ENCODE measurements at regions not wholly inside any gene's neighbourhood (a gene's known extent, or its start where the extent isn't known, plus 50 kb on each side); places are given as distances from the start of the nearest gene placed in this dataset.

GRCh38 chr13:59024434-59024833 lies 1139.3 kb downstream of the DIAPH3 start:
- no peak for DNase-seq
- Histone ChIP-seq H3K27me3 (replicated peaks; ENCODE audit: insufficient read depth, low read length) (no peaks in the 10 kb centered on the region), H3K36me3 (replicated peaks; ENCODE audit: insufficient read depth, low read length) (no peaks in the 10 kb centered on the region), H3K4me2 (ENCODE audit: low read depth, low read length) (no peak overlapping the region), H3K9ac (ENCODE audit: low read length) (no peak overlapping the region), H3K9me3 (replicated peaks; ENCODE audit: insufficient read depth, low read length) (no peaks in the 10 kb centered on the region), H3F3A (ENCODE audit: insufficient read depth, low read length) (no peaks in the 10 kb centered on the region), H3K79me2 (ENCODE audit: low read length) (no peaks in the 10 kb centered on the region), H3K4me1 (ENCODE audit: low read length) (no peaks in the 10 kb centered on the region), H3K27ac (ENCODE audit: low read length) (no peak overlapping the region), H4K20me1 (ENCODE audit: insufficient read depth, low read length) (no peaks in the 10 kb centered on the region), H3K4me3 (ENCODE audit: low read length) (no peak overlapping the region), H3K9me2 (replicated peaks; ENCODE audit: insufficient read depth, low read length) (no peaks in the 10 kb centered on the region), H2AFZ (ENCODE audit: low read length) (no peak overlapping the region)
- no peak for TF ChIP-seq EZH2phosphoT487 (IDR thresholded peaks at IDR 0.05; ENCODE audit: low read length)
- TF ChIP-seq CTCF (IDR thresholded peaks at IDR 0.05; ENCODE audit: low read length), result no peak
- TF ChIP-seq EZH2 (optimal IDR thresholded peaks at IDR 0.05; ENCODE audit: low read depth, low read length), result no peak

GRCh38 chr13:59034198-59034597 lies 1129.5 kb downstream of the DIAPH3 start:
- Histone ChIP-seq H4K20me1 (ENCODE audit: insufficient read depth, low read length) (no peaks in the 10 kb centered on the region), H3F3A (ENCODE audit: insufficient read depth, low read length) (no peaks in the 10 kb centered on the region), H3K36me3 (replicated peaks; ENCODE audit: insufficient read depth, low read length) (no peaks in the 10 kb centered on the region), H2AFZ (ENCODE audit: low read length) (no peak overlapping the region), H3K4me2 (ENCODE audit: low read depth, low read length) (no peak overlapping the region), H3K9me2 (replicated peaks; ENCODE audit: insufficient read depth, low read length) (no peaks in the 10 kb centered on the region), H3K4me1 (ENCODE audit: low read length) (no peaks in the 10 kb centered on the region), H3K9me3 (replicated peaks; ENCODE audit: insufficient read depth, low read length) (no peaks in the 10 kb centered on the region), H3K79me2 (ENCODE audit: low read length) (no peaks in the 10 kb centered on the region), H3K9ac (ENCODE audit: low read length) (no peak overlapping the region), H3K27me3 (replicated peaks; ENCODE audit: insufficient read depth, low read length) (no peaks in the 10 kb centered on the region), H3K4me3 (ENCODE audit: low read length) (no peak overlapping the region), H3K27ac (ENCODE audit: low read length) (no peak overlapping the region)
- TF ChIP-seq CTCF (IDR thresholded peaks at IDR 0.05; ENCODE audit: low read length), result no peak
- no peak for TF ChIP-seq EZH2phosphoT487 (IDR thresholded peaks at IDR 0.05; ENCODE audit: low read length)
- no peak for TF ChIP-seq EZH2 (optimal IDR thresholded peaks at IDR 0.05; ENCODE audit: low read depth, low read length)
- no peak for DNase-seq

- Histone ChIP-seq H4K20me1 (ENCODE audit: insufficient read depth, low read length) (no peaks in the 10 kb centered on the region), H3K27ac (ENCODE audit: low read length) (no peak overlapping the region), H3K9me3 (replicated peaks; ENCODE audit: insufficient read depth, low read length) (no peaks in the 10 kb centered on the region), H2AFZ (ENCODE audit: low read length) (no peak overlapping the region), H3K9ac (ENCODE audit: low read length) (no peak overlapping the region), H3K79me2 (ENCODE audit: low read length) (no peaks in the 10 kb centered on the region), H3K4me1 (ENCODE audit: low read length) (no peaks in the 10 kb centered on the region), H3K27me3 (replicated peaks; ENCODE audit: insufficient read depth, low read length) (no peaks in the 10 kb centered on the region), H3K9me2 (replicated peaks; ENCODE audit: insufficient read depth, low read length) (no peaks in the 10 kb centered on the region), H3K36me3 (replicated peaks; ENCODE audit: insufficient read depth, low read length) (no peaks in the 10 kb centered on the region), H3K4me3 (ENCODE audit: low read length) (no peak overlapping the region), H3F3A (ENCODE audit: insufficient read depth, low read length) (no peaks in the 10 kb centered on the region), H3K4me2 (ENCODE audit: low read depth, low read length) (no peak overlapping the region)
- no peak for DNase-seq
- TF ChIP-seq CTCF (IDR thresholded peaks at IDR 0.05; ENCODE audit: low read length) (no peak), EZH2 (optimal IDR thresholded peaks at IDR 0.05; ENCODE audit: low read depth, low read length) (no peak), EZH2phosphoT487 (IDR thresholded peaks at IDR 0.05; ENCODE audit: low read length) (no peak)
These were observed 1124.9 kb downstream of the DIAPH3 start for GRCh38 chr13:59038824-59039223.
